OCI-LY1 (cell line): ENCODE measurements at regions not wholly inside any gene's neighbourhood (a gene's known extent, or its start where the extent isn't known, plus 50 kb on each side); places are given as distances from the start of the nearest gene placed in this dataset.

Experiments used
- EZH2 ChIP-seq: fragments of 200-600 bp; sonication (generic), shearing (Covaris generic); IDR thresholded peaks from 2 replicates; pipeline ENCODE4 v1.8.0; 2017; ENCODE audit warnings: borderline replicate concordance, mixed run types, mild to moderate bottlenecking, antibody characterized with exemption, low read length, moderate library complexity, mixed read lengths
- TF ChIP-seq, protein P1 (sequence below): fragments of 200-600 bp; sonication (generic), shearing (Covaris generic); IDR thresholded peaks from 2 replicates; pipeline ENCODE4 v1.5.1; 2017; ENCODE audit warnings: mild to moderate bottlenecking, antibody characterized with exemption, low read length, moderate library complexity, mixed read lengths

DNA sequence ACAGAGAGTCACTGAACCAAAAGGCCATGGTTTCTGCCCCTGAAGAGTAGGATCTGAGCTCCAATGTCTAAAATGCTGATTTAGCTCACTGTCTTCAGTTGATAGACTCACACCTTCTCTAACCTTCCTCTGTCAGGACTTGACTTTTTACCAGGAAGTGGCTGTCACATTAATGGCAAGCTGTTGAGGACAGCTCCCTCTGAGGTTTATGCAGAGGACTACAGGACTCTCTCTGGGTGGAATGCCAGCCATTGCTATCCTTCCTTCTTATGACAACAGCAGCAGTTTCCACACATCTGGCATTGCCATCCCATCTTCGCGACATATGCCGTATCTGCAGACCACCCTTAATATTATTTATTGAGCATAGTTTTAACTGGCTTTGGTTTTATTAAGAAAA lies 103.8 kb upstream of the PRICKLE2 start:
- TF ChIP-seq, protein P1, sequence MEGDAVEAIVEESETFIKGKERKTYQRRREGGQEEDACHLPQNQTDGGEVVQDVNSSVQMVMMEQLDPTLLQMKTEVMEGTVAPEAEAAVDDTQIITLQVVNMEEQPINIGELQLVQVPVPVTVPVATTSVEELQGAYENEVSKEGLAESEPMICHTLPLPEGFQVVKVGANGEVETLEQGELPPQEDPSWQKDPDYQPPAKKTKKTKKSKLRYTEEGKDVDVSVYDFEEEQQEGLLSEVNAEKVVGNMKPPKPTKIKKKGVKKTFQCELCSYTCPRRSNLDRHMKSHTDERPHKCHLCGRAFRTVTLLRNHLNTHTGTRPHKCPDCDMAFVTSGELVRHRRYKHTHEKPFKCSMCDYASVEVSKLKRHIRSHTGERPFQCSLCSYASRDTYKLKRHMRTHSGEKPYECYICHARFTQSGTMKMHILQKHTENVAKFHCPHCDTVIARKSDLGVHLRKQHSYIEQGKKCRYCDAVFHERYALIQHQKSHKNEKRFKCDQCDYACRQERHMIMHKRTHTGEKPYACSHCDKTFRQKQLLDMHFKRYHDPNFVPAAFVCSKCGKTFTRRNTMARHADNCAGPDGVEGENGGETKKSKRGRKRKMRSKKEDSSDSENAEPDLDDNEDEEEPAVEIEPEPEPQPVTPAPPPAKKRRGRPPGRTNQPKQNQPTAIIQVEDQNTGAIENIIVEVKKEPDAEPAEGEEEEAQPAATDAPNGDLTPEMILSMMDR = no peak
- TF ChIP-seq EZH2 = no peak
